Loucy (cell line): ENCODE measurements at regions not wholly inside any gene's neighbourhood (a gene's known extent, or its start where the extent isn't known, plus 50 kb on each side); places are given as distances from the start of the nearest gene placed in this dataset.

ENCODE experiments used
- H2AFZ ChIP-seq: fragments of 200-600 bp; sonication (generic); 2 replicates; pipeline ENCODE4 v1.6.0; 2016; ENCODE audit warnings: antibody characterized with exemption, mild to moderate bottlenecking, low read length, moderate library complexity
- H3F3A ChIP-seq: fragments of 200-600 bp; 2 replicates; pipeline ENCODE4 v1.6.0; 2016; ENCODE audit warnings: antibody characterized with exemption, low read depth, mild to moderate bottlenecking
- H3K27me3 ChIP-seq: fragments of 200-600 bp; sonication (generic); 2 replicates; pipeline ENCODE4 v1.6.1; 2014; ENCODE audit warnings: low read length, mild to moderate bottlenecking; ENCODE audit not compliant: insufficient read depth, poor library complexity, severe bottlenecking
- H3K36me3 ChIP-seq: fragments of 200-600 bp; sonication (generic); 2 replicates; pipeline ENCODE4 v1.6.1; 2016; ENCODE audit warnings: low read length; ENCODE audit not compliant: insufficient read depth
- H3K4me1 ChIP-seq: fragments of 200-600 bp; sonication (generic); 2 replicates; pipeline ENCODE4 v1.5.1; 2014; ENCODE audit warnings: low read length, mild to moderate bottlenecking; ENCODE audit not compliant: insufficient read depth, poor library complexity, severe bottlenecking
- H3K4me2 ChIP-seq: fragments of 200-600 bp; sonication (generic); 2 replicates; pipeline ENCODE4 v1.6.0; 2014; ENCODE audit warnings: antibody characterized with exemption, low read length, low read depth, mild to moderate bottlenecking; ENCODE audit not compliant: poor library complexity, severe bottlenecking
- H3K4me3 ChIP-seq: fragments of 200-600 bp; sonication (generic); 2 replicates; pipeline ENCODE4 v1.5.1; 2014; ENCODE audit warnings: low read length, mild to moderate bottlenecking, mixed read lengths; ENCODE audit not compliant: poor library complexity, severe bottlenecking
- H3K79me2 ChIP-seq: fragments of 200-600 bp; sonication (generic); 2 replicates; pipeline ENCODE4 v1.6.1; 2014; ENCODE audit warnings: low read length; ENCODE audit not compliant: insufficient read depth
- H3K9ac ChIP-seq: fragments of 200-600 bp; sonication (generic); 2 replicates; pipeline ENCODE4 v1.6.0; 2014; ENCODE audit warnings: mild to moderate bottlenecking, low read depth, low read length, moderate library complexity; ENCODE audit not compliant: poor library complexity, severe bottlenecking
- H3K9me2 ChIP-seq: fragments of 200-600 bp; sonication (generic); replicated peaks from 2 replicates; pipeline ENCODE4 v1.6.1; 2016; ENCODE audit warnings: low read depth, low read length, mixed read lengths
- H3K9me3 ChIP-seq: fragments of 200-600 bp; sonication (generic); 2 replicates; pipeline ENCODE4 v1.6.1; 2014; ENCODE audit warnings: mild to moderate bottlenecking, antibody characterized with exemption, low read length, low read depth; ENCODE audit not compliant: insufficient read depth
- H4K20me1 ChIP-seq: fragments of 200-600 bp; sonication (generic); 2 replicates; pipeline ENCODE4 v1.6.0; 2014; ENCODE audit warnings: antibody characterized with exemption, low read length, mild to moderate bottlenecking; ENCODE audit not compliant: insufficient read depth, poor library complexity, severe bottlenecking
- CTCF ChIP-seq: fragments of 200-600 bp; sonication (generic); conservative IDR thresholded peaks from 2 replicates; pipeline ENCODE4 v1.5.1; 2014; ENCODE audit warnings: mild to moderate bottlenecking, antibody characterized with exemption, low read length
- EZH2phosphoT487 ChIP-seq: fragments of 200-600 bp; IDR thresholded peaks from 2 replicates; pipeline ENCODE4 v1.6.1; 2018; ENCODE audit warnings: antibody characterized with exemption, mild to moderate bottlenecking, moderate library complexity, borderline replicate concordance

DNA sequence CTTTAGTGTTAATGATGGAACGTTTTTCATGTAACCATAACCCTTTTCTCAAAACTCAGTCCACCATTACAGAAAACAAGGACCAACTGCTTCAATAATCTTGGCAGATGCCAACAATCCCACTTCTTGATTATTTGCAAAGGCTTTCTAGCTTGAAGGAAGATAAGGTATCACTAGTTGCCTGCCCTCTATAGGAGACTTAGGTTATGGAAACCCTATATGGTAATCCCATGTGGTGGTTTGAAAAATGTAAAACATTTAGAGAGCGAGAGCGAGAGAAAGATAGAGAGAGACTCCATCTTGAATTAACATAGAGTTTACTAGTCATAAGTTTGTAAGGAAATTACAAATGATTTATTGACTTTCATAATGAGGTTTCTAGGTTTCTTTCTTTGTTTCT is 1627.5 kb upstream of the TENM3 start:
- Histone ChIP-seq H3K9ac (no peak overlapping the region), H3K79me2 (no peaks in the 10 kb centered on the region), H3K9me2 (no peaks in the 10 kb centered on the region), H3K4me3 (no peak overlapping the region), H3K9me3 (no peaks in the 10 kb centered on the region), H3F3A (no peaks in the 10 kb centered on the region), H3K27me3 (no peaks in the 10 kb centered on the region), H3K4me1 (no peaks in the 10 kb centered on the region), H3K36me3 (no peaks in the 10 kb centered on the region), H2AFZ (no peak overlapping the region), H4K20me1 (no peaks in the 10 kb centered on the region), H3K4me2 (no peak overlapping the region)
- no peak for TF ChIP-seq EZH2phosphoT487
- peak; percentile 42 for TF ChIP-seq CTCF

GRCh38 chr4:180617196-180617595 is 1626.0 kb upstream of the TENM3 start:
- H3K4me2 ChIP-seq, result no peak overlapping the region
- no peaks in the 10 kb centered on the region for H3K27me3 ChIP-seq
- no peaks in the 10 kb centered on the region for H3F3A ChIP-seq
- no peak overlapping the region for H3K4me3 ChIP-seq
- no peaks in the 10 kb centered on the region for H3K4me1 ChIP-seq
- H3K36me3 ChIP-seq, result no peaks in the 10 kb centered on the region
- TF ChIP-seq CTCF (no peak), EZH2phosphoT487 (no peak)
- no peak overlapping the region for H3K9ac ChIP-seq
- H3K79me2 ChIP-seq, result no peaks in the 10 kb centered on the region
- H2AFZ ChIP-seq, result no peak overlapping the region
- H4K20me1 ChIP-seq, result no peaks in the 10 kb centered on the region
- H3K9me2 ChIP-seq, result no peaks in the 10 kb centered on the region
- no peaks in the 10 kb centered on the region for H3K9me3 ChIP-seq

DNA sequence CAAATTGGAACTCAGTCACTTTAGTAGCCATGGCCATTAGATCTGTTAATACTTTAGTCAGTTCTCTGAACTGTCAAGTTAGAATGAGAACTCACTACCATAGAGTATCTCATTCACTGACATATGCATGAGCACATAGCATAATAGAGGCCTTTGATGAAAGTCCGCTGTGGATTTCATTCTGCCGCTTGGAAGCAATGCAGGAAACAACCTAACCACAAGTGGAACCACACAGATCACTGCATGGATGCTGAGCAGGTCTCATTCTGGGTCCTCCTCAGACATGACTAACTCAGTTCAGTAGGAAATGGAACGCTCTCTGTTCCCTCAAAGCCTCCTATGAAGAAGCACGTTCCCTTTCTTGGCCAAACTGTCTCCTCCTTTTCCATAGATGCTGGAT is 1624.8 kb upstream of the TENM3 start:
- Histone ChIP-seq H2AFZ (no peak overlapping the region), H3F3A (no peaks in the 10 kb centered on the region), H4K20me1 (no peaks in the 10 kb centered on the region), H3K9ac (no peak overlapping the region), H3K4me3 (no peak overlapping the region), H3K79me2 (no peaks in the 10 kb centered on the region), H3K36me3 (no peaks in the 10 kb centered on the region), H3K4me2 (no peak overlapping the region), H3K9me2 (no peaks in the 10 kb centered on the region), H3K27me3 (no peaks in the 10 kb centered on the region), H3K4me1 (no peaks in the 10 kb centered on the region), H3K9me3 (no peaks in the 10 kb centered on the region)
- TF ChIP-seq CTCF (no peak), EZH2phosphoT487 (no peak)
